HEK293T (cell line): ENCODE measurements at regions not wholly inside any gene's neighbourhood (a gene's known extent, or its start where the extent isn't known, plus 50 kb on each side); places are given as distances from the start of the nearest gene placed in this dataset.

Source experiments
- CTCF ChIA-PET: fragments of 350-600 bp; formaldehyde crosslinking; extraction: SDS; loops from one replicate; lab custom pipeline; 2021; ENCODE audit warnings: antibody characterized with exemption, inconsistent platforms; lab: Yijun Ruan, JAX
- POLR2A ChIA-PET: fragments of 350-600 bp; formaldehyde crosslinking; extraction: SDS; loops from one replicate; lab custom pipeline; 2020; ENCODE audit warnings: antibody characterized with exemption, inconsistent platforms; lab: Yijun Ruan, JAX
- DNase-seq: peaks from one replicate; pipeline ENCODE4 v3.0.0; 2012; ENCODE audit warnings: mixed read lengths; ENCODE audit errors: extremely low spot score
- ARNT ChIP-seq: fragments of 450-650 bp; IDR thresholded peaks from 2 replicates; pipeline ENCODE4 v1.6.1; 2017; ENCODE audit warnings: mild to moderate bottlenecking
- BHLHE40 ChIP-seq: fragments of 450-650 bp; IDR thresholded peaks from 2 replicates; pipeline ENCODE4 v1.6.1; 2016; ENCODE audit warnings: mild to moderate bottlenecking, moderate library complexity, borderline replicate concordance
- CTBP1 ChIP-seq: fragments of 450-650 bp; IDR thresholded peaks from 2 replicates; pipeline ENCODE4 v1.6.1; 2016; ENCODE audit warnings: borderline replicate concordance
- ELF4 ChIP-seq: fragments of 450-650 bp; IDR thresholded peaks from 2 replicates; pipeline ENCODE4 v1.6.1; 2017; ENCODE audit warnings: antibody characterized with exemption
- FOXA1 ChIP-seq: fragments of 450-650 bp; IDR thresholded peaks from 2 replicates; pipeline ENCODE4 v1.6.1; 2016; ENCODE audit warnings: mild to moderate bottlenecking
- FOXK2 ChIP-seq: fragments of 450-650 bp; IDR thresholded peaks from 2 replicates; pipeline ENCODE4 v1.6.1; 2016; ENCODE audit warnings: mild to moderate bottlenecking
- FOXM1 ChIP-seq: fragments of 450-650 bp; IDR thresholded peaks from 2 replicates; pipeline ENCODE4 v1.6.1; 2017; ENCODE audit warnings: mild to moderate bottlenecking, borderline replicate concordance
- HDGF ChIP-seq: fragments of 450-650 bp; IDR thresholded peaks from 2 replicates; pipeline ENCODE4 v1.6.1; 2017; ENCODE audit warnings: antibody characterized with exemption, borderline replicate concordance
- L3MBTL2 ChIP-seq: fragments of 450-650 bp; conservative IDR thresholded peaks from 2 replicates; pipeline ENCODE4 v1.6.1; 2016; ENCODE audit warnings: mild to moderate bottlenecking
- LEF1 ChIP-seq: fragments of 450-650 bp; IDR thresholded peaks from 2 replicates; pipeline ENCODE4 v1.6.1; 2017; ENCODE audit warnings: mild to moderate bottlenecking, borderline replicate concordance
- NFRKB ChIP-seq: fragments of 450-650 bp; IDR thresholded peaks from 2 replicates; pipeline ENCODE4 v1.6.1; 2016; ENCODE audit warnings: mild to moderate bottlenecking, moderate library complexity
- PKNOX1 ChIP-seq: fragments of 450-650 bp; IDR thresholded peaks from 2 replicates; pipeline ENCODE4 v1.6.1; 2016
- SP1 ChIP-seq: fragments of 450-650 bp; IDR thresholded peaks from 2 replicates; pipeline ENCODE4 v1.6.1; 2017
- SUZ12 ChIP-seq: fragments of 450-650 bp; IDR thresholded peaks from 2 replicates; pipeline ENCODE4 v1.6.1; 2016; ENCODE audit warnings: mild to moderate bottlenecking
- TARDBP ChIP-seq: fragments of 450-650 bp; IDR thresholded peaks from 2 replicates; pipeline ENCODE4 v1.6.1; 2016
- ZNF384 ChIP-seq: fragments of 450-650 bp; IDR thresholded peaks from 2 replicates; pipeline ENCODE4 v1.6.1; 2016

- TF ChIP-seq FOXK2 (no peak), SP1 (no peak), BHLHE40 (no peak), TARDBP (no peak), CTBP1 (no peak), PKNOX1 (no peak), ZNF384 (no peak), FOXM1 (no peak), L3MBTL2 (no peak), ARNT (no peak), LEF1 (no peak), ELF4 (no peak), HDGF (no peak), SUZ12 (no peak), FOXA1 (no peak), NFRKB (no peak)
- ChIA-PET POLR2A (no interaction called here), CTCF (no interaction called here)
- no peak for DNase-seq
Measured at GRCh38 chrX:80098038-80098437, 83.5 kb downstream of the TBX22 start.

GRCh38 chrX:80120335-80120734 is 105.8 kb downstream of the TBX22 start:
- TF ChIP-seq TARDBP (no peak), SUZ12 (no peak), SP1 (no peak), NFRKB (no peak), FOXA1 (no peak), BHLHE40 (no peak), L3MBTL2 (no peak), FOXK2 (no peak), PKNOX1 (no peak), HDGF (no peak), CTBP1 (no peak), LEF1 (no peak), ZNF384 (no peak), ARNT (no peak), ELF4 (no peak), FOXM1 (no peak)
- POLR2A ChIA-PET = no interaction called here
- DNase-seq = no peak
- CTCF ChIA-PET = no interaction called here

- CTCF ChIA-PET = no interaction called here
- POLR2A ChIA-PET = no interaction called here
Measured at GRCh38 chrX:80138938-80139337, 124.4 kb downstream of the TBX22 start.

GRCh38 chrX:80139564-80139963 is 125.0 kb downstream of the TBX22 start:
- TF ChIP-seq HDGF (no peak), ELF4 (no peak), L3MBTL2 (no peak), ARNT (no peak), NFRKB (no peak), ZNF384 (no peak), BHLHE40 (no peak), SP1 (no peak), SUZ12 (no peak), PKNOX1 (no peak), FOXA1 (no peak), CTBP1 (no peak)
- POLR2A ChIA-PET = no interaction called here
- CTCF ChIA-PET = no interaction called here
- no peak for DNase-seq

More at GRCh38 chrX:80138938-80139337, 124.4 kb downstream of the TBX22 start:
- TF ChIP-seq FOXM1 (no peak), HDGF (no peak), ARNT (no peak), SUZ12 (no peak), BHLHE40 (no peak), FOXA1 (no peak), LEF1 (no peak), ELF4 (no peak), SP1 (no peak), TARDBP (no peak), PKNOX1 (no peak), FOXK2 (no peak), ZNF384 (no peak), L3MBTL2 (no peak), CTBP1 (no peak), NFRKB (no peak)
- DNase-seq = no peak

GRCh38 chrX:80170581-80170980 is 156.0 kb downstream of the TBX22 start:
- ChIA-PET POLR2A (no interaction called here), CTCF (no interaction called here)
- TF ChIP-seq CTBP1 = no peak
- no peak for DNase-seq

GRCh38 chrX:80173261-80173660 is 158.7 kb downstream of the TBX22 start:
- ChIA-PET POLR2A (no interaction called here), CTCF (no interaction called here)
- TF ChIP-seq ZNF384 (no peak), LEF1 (no peak), HDGF (no peak), FOXK2 (no peak), BHLHE40 (no peak), L3MBTL2 (no peak), ELF4 (no peak), CTBP1 (no peak), FOXM1 (no peak), TARDBP (no peak), ARNT (no peak), SP1 (no peak), SUZ12 (no peak), NFRKB (no peak), PKNOX1 (no peak), FOXA1 (no peak)
- no peak for DNase-seq
